ENCODE measurements at regions not wholly inside any gene's neighbourhood (a gene's known extent, or its start where the extent isn't known, plus 50 kb on each side); places are given as distances from the start of the nearest gene placed in this dataset.

GRCh38 chr4:152175586-152175985 lies 360.3 kb downstream of the FBXW7 start:
- TF ChIP-seq CTCF (IDR thresholded peaks at IDR 0.05): no peak
- TF ChIP-seq EZH2 (IDR thresholded peaks at IDR 0.05; ENCODE audit: borderline replicate concordance, insufficient read depth, low read depth, low read length, poor library complexity, severe bottlenecking): no peak

Data from B cell (primary cell).